NCI-H1436 (cell line): ENCODE measurements at regions not wholly inside any gene's neighbourhood (a gene's known extent, or its start where the extent isn't known, plus 50 kb on each side); places are given as distances from the start of the nearest gene placed in this dataset.

Source experiments
- DNase-seq: peaks from one replicate; lab custom pipeline; 2025; lab: John Stamatoyannopoulos, UW

DNA sequence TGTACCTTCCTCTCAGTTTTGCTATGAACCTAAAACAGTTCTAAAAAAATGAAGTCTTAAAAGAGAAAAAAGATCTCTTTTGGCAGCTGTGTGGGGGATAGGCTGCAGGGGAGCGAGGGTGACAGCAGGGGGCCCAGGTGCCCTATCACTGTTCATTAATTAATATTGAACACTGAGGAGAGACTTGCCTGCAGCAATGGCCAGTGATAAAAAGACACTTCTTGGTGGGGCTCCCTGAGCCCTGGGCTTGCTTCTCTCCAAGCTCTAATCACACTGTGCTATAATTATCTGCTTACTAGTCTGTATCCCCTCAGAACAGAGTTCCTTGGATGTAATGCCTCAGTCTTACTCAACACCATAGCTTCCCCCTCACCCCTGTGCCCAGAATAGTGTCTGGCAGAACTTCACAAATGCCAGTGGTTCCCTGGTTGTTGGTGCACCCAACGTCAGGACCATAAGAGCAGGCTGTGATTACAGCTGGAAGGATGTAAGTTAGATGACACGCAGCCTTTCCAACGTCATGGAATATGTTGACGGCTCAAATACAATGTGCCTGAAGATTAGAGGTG, 52.0 kb upstream of the IRX6 start:
- no peak for DNase-seq

DNA sequence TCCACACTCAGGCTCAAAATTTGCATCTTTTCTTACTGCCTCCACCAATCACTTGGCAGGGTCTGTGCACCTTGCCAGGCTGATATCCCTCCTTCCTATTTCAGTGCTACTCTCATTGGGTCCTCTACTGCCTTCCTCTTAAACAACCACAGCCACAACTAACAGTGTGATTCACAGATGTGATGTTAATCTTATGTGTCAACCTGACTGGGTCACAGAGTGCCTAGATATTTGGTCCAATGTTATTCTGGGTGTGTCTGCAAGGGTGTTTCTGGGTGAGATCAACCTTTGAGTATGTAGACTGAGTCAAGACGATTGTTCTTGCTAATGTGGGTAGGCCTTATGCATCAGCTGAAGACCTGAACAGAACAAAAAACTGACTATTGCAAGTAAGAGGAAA, 51.3 kb upstream of the IRX6 start:
- no peak for DNase-seq

DNA sequence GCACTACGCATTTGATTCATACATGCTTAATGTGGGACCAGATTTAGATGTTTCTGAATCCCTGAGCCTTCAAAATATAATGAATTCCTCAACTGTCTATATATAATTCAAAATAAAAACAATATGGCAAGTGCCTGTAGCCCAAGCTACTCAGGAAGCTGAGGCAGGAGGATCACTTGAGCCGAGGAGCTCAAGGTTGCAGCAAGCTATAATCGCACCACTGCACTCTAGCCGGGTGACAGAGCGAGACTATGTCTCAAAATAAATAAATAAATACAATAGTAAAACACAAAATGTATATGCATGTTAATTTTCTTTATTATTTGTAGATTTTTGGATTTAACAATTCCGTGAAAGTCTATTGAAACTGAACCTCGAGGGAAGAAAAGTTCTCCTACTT, 50.6 kb upstream of the IRX6 start:
- no peak for DNase-seq

DNA sequence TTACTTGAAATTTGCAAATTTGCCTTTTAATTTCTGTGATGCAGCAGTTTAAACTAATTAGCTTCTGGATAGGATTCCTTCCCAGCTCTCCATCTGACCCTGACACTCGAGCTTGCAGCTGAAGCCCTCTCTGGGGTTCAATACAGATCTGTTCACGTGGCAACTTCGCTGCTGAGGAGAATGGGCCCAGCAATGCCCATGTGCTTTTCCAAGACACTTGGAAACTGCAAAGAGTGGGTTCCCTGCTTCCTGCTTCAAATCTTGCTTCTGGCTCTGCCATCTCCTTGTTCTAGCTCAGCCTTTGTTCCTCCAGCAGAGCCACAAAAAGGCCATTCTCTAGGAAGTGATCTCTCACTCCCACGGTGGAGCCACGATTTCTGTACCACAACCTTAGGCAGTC, 50.0 kb upstream of the IRX6 start:
- DNase-seq, result no peak
